Mucosa of descending colon (tissue), 3 donors: ENCODE measurements at regions not wholly inside any gene's neighbourhood (a gene's known extent, or its start where the extent isn't known, plus 50 kb on each side); places are given as distances from the start of the nearest gene placed in this dataset.

Experiments
- ATAC-seq: fragments of 200-7000 bp; cut with Tn5 transposase; one replicate; pipeline ENCODE4 v1.9.1; 2020; ENCODE audit warnings: mild to moderate bottlenecking, moderate library complexity
- DNase-seq, 3 donors: peaks; one replicate each; pipeline ENCODE4 v3.0.0-alpha.2; 2020
- H3K36me3 ChIP-seq: fragments of 200-600 bp; one replicate; pipeline ENCODE4 v1.8.0; 2021; ENCODE audit warnings: low read depth, mild to moderate bottlenecking
- H3K4me1 ChIP-seq: fragments of 200-600 bp; one replicate; pipeline ENCODE4 v1.8.0; 2021; ENCODE audit warnings: low read depth, mild to moderate bottlenecking
- H3K4me3 ChIP-seq: fragments of 200-600 bp; one replicate; pipeline ENCODE4 v1.8.0; 2021; ENCODE audit warnings: mild to moderate bottlenecking
- H3K9me3 ChIP-seq: fragments of 200-600 bp; one replicate; pipeline ENCODE4 v1.8.0; 2021; ENCODE audit warnings: mild to moderate bottlenecking
- intact Hi-C, 2 donors: fragments of 100-400 bp; cut with DNase I in 1 of 2; cut with micrococcal nuclease in 1 of 2; formaldehyde crosslinking; loops; one replicate each; pipeline versions ENCODE4 v1.11.0 to v1.11.1; 2022; cut with DNase I, micrococcal nuclease
- TF ChIP-seq, protein P1 (sequence below): fragments of 200-600 bp; IDR thresholded peaks from one replicate; pipeline ENCODE4 v1.8.0; 2022; ENCODE audit warnings: antibody characterized with exemption, mild to moderate bottlenecking
- donor health status: DM: no; HTN: no; CAD: no; lungs with moderate emphysema.
- donor health status: DM: no; HTN: no; CAD: no.
- donor health status: DM: no; HTN: yes; CAD: no.

DNA sequence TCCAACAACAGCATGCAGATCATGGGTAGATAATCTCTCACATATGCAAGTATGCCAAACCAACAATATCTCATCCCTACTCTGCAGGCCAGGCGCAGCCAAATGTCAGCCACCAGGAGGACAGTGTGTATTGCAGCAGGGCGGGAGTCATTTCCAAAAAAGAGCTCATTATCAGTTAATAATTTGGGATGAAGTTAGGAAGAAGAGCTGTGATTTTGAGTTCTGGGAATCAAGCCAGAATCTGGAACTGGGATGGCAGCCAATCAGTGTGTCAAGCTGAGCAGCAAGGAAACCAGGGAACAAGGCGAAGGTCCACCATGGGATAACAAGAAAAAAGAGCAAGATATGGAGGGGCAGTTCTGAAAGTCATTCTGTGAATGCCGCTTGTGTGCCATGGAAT lies 88.2 kb upstream of the CAMK2D start:
- no peaks in the 10 kb centered on the region for H3K36me3 ChIP-seq
- intact Hi-C loops = no loop called here
- no peaks in the 10 kb centered on the region for H3K4me1 ChIP-seq
- no peak for DNase-seq
- TF ChIP-seq, protein P1, sequence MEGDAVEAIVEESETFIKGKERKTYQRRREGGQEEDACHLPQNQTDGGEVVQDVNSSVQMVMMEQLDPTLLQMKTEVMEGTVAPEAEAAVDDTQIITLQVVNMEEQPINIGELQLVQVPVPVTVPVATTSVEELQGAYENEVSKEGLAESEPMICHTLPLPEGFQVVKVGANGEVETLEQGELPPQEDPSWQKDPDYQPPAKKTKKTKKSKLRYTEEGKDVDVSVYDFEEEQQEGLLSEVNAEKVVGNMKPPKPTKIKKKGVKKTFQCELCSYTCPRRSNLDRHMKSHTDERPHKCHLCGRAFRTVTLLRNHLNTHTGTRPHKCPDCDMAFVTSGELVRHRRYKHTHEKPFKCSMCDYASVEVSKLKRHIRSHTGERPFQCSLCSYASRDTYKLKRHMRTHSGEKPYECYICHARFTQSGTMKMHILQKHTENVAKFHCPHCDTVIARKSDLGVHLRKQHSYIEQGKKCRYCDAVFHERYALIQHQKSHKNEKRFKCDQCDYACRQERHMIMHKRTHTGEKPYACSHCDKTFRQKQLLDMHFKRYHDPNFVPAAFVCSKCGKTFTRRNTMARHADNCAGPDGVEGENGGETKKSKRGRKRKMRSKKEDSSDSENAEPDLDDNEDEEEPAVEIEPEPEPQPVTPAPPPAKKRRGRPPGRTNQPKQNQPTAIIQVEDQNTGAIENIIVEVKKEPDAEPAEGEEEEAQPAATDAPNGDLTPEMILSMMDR = no peak
- no peak overlapping the region for H3K4me3 ChIP-seq
- no peaks in the 10 kb centered on the region for H3K9me3 ChIP-seq
- no peak for ATAC-seq

DNA sequence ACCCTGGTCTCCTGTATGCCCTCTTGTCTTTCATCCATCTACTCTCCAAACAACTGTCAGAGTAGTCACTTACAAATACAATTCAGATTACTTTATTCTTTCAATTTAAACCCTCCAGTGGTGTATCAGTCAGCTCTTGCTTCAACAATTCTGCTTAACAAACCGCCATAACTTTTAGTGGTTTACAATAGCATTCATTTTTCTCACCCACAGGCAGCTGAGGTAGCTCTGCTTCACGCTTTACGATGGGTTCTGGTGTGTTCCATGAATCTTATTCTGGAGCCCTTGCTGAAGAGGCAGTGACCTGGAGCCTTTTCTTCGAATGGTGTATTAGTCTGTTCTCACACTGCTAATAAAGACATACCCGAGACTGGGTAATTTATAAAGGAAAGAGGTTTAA lies 86.2 kb upstream of the CAMK2D start:
- ATAC-seq (no peak), DNase-seq (no peak)
- TF ChIP-seq, protein P1 = no peak
- Histone ChIP-seq H3K36me3 (no peaks in the 10 kb centered on the region), H3K9me3 (no peaks in the 10 kb centered on the region), H3K4me1 (no peaks in the 10 kb centered on the region), H3K4me3 (no peak overlapping the region)
- intact Hi-C loops = no loop called here

GRCh38 chr4:113846433-113846832 lies 84.9 kb upstream of the CAMK2D start:
- H3K9me3 ChIP-seq = no peaks in the 10 kb centered on the region
- no peaks in the 10 kb centered on the region for H3K36me3 ChIP-seq
- no peak overlapping the region for H3K4me3 ChIP-seq
- no peak for DNase-seq
- TF ChIP-seq, protein P1 = no peak
- no peaks in the 10 kb centered on the region for H3K4me1 ChIP-seq
- intact Hi-C loops = no loop called here
- ATAC-seq = no peak

DNA sequence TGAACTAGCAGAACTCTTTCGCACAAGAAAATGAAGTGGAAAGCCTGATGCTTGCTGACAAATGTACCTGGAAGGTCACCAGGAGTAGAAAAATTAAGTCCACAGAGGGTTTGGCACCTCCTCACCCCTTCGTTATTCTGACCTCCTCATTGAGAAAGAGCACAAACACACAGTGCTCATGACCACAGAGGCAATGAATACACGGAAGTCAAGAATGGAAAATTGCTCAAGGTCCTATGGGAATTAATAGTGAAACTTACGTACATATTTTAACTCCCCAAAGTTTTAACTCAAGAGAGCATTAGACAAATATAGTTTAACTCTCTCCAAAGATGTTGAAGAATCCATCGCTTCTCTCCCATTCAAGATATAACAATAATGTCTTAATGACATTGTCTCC lies 83.6 kb upstream of the CAMK2D start:
- H3K4me1 ChIP-seq = no peaks in the 10 kb centered on the region
- no peak for ATAC-seq
- intact Hi-C loops = no loop called here

GRCh38 chr4:113844369-113844768 lies 82.8 kb upstream of the CAMK2D start:
- Histone ChIP-seq H3K36me3 (no peaks in the 10 kb centered on the region), H3K4me3 (no peak overlapping the region), H3K4me1 (no peaks in the 10 kb centered on the region), H3K9me3 (no peaks in the 10 kb centered on the region)
- intact Hi-C loops = no loop called here
- TF ChIP-seq, protein P1 = no peak
- no peak for ATAC-seq
- DNase-seq = no peak

More for the DNA sequence above, 83.6 kb upstream of the CAMK2D start:
- no peak for DNase-seq
- Histone ChIP-seq H3K9me3 (no peaks in the 10 kb centered on the region), H3K4me3 (no peak overlapping the region), H3K36me3 (no peaks in the 10 kb centered on the region)
- TF ChIP-seq, protein P1 = no peak

- no peak for DNase-seq
- TF ChIP-seq, protein P1 = no peak
- intact Hi-C loops = no loop called here
- no peaks in the 10 kb centered on the region for H3K36me3 ChIP-seq
- ATAC-seq = no peak
- H3K4me1 ChIP-seq = no peaks in the 10 kb centered on the region
- H3K9me3 ChIP-seq = no peaks in the 10 kb centered on the region
- H3K4me3 ChIP-seq = no peak overlapping the region
These were observed 79.3 kb upstream of the CAMK2D start for GRCh38 chr4:113840861-113841260.
